GM21717 (cell line): ENCODE measurements at regions not wholly inside any gene's neighbourhood (a gene's known extent, or its start where the extent isn't known, plus 50 kb on each side); places are given as distances from the start of the nearest gene placed in this dataset.

Experiments
- ATAC-seq: cut with Tn5 transposase; IDR thresholded peaks from one replicate; pipeline ENCODE4 v1.9.1; 2021; ENCODE audit warnings: mild to moderate bottlenecking, moderate library complexity; ENCODE audit not compliant: unreplicated experiment

- no peak for ATAC-seq
Measured at GRCh38 chr12:91423693-91424050, 241.1 kb upstream of the DCN start.

DNA sequence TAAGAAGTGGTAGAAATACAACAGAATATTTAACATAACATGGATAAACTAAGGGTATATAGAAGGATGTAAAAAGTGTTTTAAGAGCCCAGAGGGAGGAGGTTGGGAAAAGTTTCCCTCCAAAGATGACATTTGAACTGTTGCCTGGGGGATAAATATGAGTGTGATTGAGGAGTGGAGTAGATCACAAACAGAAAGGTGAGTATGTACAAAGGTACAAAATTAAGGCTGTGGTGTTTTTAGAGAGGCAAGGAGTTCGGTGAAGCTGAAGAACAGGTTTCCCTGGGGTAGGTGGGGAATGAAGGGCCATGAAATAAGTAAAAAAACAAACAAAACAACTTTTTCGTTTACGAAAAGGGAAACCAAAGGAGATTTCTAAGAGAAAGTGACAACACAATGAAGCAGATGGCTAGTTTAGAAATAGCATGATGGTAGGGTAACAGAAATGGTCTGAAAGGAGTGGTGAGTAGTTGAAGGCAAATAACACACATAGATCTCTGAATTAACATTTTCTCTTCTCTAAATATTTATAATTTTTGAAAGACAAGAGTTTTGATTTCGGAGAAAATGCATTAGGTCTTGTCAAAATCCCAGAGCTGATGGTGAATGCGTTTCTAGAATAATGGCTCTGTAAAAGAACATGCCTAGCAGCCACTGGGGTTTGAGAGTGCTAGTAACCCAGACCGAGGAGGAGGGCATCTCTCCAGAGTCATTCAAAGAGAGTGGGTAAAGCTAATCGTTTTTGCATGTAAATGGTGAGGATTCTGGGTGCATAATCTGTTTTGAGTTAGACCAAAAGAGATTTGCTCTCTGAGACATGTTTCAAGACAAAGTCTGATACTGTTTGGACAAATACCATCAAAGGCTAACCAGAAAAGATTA lies 240.4 kb upstream of the DCN start:
- ATAC-seq = no peak

DNA sequence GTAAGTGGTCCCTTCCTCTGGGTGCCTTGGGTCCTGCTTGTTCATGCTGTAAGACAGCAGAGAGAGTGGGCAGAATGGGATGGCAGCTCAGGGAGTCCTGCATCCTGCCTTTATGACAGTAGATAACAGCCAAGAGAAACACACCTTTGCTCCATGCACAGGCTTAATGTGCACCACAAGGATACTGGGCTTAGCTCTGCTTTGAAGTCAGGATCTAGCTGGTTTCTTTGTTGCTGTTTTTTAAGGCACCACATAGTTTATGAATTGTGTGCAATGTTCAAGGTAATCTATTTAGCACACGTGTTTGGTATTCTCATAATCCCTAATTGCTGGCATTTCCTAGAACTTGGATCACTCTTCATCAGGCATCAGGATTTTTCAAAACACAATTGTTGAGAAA lies 239.5 kb upstream of the DCN start:
- no peak for ATAC-seq

DNA sequence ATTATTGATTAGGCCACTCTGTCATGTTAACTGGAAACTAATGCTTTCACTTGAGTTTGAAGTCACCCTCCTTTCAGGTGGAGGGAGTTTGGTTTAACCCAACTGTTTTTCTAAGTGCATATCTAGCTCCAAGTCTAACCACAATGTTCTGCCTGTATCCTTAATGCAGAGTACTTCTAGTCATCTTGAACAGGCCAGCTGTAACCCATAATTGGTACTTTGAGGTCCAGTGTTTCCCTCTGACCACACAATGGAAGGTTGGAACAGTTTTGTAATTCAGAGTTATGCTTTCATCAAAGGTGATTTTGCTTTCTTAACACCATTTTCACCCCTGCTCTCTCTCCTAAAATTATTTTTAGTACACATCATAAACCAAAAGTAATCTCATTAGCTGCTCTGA lies 237.2 kb upstream of the DCN start:
- no peak for ATAC-seq

DNA sequence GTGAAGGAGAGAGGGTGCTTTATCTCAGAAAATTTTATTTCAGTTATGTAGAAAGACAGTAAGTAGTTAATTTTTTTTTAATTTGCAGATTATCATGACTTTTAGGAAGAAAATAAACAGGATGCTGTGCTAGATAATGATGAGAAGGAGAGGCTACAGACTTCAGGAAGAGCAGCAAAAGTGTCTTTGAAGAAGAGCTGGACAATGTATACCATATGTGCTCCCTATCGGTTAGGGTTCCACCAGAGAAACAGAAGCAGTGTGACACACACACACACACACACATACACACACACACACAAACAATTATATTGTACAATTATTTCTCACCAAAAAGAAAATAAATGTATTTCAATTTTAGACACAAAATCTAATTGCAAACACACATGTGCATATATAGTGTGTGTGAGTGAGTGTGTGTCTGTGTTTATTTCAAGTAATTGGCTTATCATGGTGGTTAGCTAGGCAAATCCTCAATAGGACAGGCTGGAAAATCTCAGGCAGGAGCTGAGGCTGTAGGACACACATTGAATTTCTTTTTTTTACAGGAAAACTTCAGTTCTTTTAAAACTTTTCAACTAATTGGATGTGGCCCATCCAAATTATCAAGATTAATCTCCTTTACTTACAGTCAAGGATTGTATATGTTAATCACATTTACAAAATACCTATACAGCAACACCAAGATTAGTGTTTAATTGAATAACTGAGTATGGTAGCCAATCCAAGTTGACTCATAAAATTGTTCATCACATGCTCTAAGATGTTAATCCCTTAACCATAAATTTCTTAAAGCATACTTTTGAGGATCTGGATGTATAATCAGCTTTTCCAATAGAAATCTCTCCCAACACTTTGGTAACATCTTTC lies 235.8 kb upstream of the DCN start:
- ATAC-seq = no peak

DNA sequence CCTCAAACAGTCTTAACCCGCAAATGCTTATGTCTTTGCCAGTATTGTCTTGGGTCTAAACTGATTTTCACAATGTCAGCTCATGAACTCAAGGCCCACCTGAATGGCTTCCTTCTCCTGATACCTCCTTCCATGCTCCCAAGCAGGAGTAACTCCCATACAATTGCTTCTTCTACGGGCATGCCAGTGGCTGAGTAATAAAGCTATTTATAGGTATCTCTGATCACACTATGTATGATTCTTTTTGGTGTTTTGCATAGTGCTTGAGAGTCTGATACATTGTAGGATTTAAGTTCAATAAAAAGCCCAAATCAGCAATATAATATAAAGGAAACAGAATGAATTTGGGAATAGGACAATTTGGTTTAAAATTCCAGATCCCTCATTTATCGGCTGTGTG lies 235.0 kb upstream of the DCN start:
- ATAC-seq = no peak

DNA sequence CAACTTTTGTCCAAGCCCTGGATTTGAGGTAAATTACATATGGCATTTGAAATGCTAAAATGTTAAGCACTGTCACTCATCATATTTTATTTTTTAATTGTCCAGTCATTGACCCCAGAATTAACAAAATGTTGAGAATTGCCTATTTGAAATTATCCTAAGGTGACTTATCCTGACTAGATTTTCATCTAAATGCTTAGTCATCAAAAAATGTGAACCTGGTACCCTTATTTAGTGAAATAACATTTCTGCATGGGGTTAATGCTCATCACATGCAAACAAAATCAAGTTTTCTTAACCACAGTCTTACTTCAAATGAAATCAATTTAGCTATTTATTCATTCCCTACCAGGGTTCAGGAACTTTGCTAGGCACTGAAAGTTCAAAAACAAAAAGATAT lies 232.0 kb upstream of the DCN start:
- ATAC-seq = no peak

- no peak for ATAC-seq
Measured at GRCh38 chr12:91413581-91414546, 231.2 kb upstream of the DCN start.

DNA sequence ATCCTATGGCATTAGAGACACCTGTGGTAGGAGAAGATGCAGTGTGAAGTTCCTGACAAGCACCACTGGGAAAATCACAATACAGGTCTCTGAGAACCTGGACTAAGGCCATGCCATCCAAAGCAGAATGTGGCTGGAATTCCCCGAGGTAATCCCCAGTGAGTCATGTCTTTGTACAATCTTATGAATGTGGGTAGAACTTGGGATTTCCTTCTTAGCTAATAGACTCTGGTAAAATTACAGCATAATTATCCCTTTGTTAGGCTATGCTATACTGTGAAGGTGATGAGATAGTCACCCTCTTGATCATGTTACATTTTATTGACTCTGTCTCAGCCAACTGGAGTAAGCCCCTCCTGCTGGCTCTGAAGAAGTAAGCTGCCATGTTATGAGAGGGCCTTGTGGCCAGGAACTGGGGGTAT lies 224.3 kb upstream of the DCN start:
- peak; percentile 71 for ATAC-seq

- ATAC-seq = no peak
Measured at GRCh38 chr12:91404441-91404840, 221.8 kb upstream of the DCN start.

GRCh38 chr12:91401190-91401589 lies 218.6 kb upstream of the DCN start:
- no peak for ATAC-seq

DNA sequence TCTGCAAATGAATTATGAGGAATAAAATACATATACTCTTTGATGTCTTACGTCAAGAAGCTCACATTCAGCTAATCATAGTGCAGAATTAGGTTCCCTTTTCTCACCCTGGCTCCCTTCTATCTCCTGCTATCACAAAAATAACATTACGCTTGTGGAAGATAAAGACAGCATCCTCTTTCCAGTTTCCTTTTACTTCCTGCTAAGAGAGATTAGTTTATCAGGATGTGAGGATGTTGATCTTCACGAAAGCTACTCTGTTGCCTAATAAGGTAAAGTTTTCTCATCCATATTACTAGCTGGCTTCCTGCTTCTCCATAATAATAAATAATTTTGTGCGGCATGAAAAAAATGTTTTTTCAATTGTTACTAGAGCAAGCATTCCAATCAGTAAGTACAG lies 217.7 kb upstream of the DCN start:
- ATAC-seq = no peak

GRCh38 chr12:91397866-91398532 lies 215.4 kb upstream of the DCN start:
- ATAC-seq = no peak

GRCh38 chr12:91396293-91396692 lies 213.7 kb upstream of the DCN start:
- no peak for ATAC-seq

DNA sequence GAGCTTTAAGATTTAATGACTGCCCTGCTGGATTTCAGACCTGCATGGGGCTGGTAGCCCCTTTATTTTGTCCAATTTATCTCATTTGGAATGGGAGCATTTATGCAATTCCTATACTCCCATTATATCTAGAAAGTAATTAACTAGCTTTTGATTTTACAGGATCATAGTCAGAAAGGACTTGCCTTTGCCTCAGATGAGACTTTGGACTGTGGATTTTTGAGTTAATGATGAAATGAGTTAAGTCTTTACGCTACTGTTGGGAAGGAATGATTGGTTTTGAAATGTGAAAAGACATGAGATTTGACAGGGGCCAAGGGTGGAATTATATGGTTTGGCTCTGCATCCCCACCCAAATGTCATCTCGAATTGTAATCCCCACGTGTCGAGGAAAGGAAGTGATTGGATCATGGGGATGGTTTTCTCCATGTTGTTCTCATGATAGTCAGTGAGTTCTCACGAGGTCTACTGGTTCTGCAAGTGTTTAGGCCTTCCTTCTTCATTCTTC lies 213.1 kb upstream of the DCN start:
- no peak for ATAC-seq

DNA sequence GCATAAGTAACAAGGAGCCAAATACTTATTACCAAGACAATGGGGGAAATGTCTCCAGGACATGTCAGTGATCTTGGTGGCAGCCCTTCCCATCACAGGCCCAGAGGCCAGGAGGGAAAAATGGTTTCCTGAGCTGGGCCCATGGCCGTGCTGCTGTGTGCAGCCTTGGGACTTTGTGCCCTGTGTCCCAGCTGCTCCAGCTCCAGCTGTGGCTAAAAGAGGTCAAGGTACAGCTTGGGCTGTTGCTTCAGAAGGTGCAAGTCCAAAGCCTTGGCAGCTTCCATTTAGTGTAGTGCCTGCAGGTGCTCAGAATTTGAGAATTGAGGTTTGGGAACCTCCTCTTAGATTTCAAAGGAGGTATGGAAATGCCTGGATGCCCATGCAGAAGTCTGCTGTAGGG lies 212.3 kb upstream of the DCN start:
- no peak for ATAC-seq

GRCh38 chr12:91388573-91388972 lies 206.0 kb upstream of the DCN start:
- ATAC-seq = no peak

GRCh38 chr12:91387461-91388134 lies 205.0 kb upstream of the DCN start:
- ATAC-seq = no peak

DNA sequence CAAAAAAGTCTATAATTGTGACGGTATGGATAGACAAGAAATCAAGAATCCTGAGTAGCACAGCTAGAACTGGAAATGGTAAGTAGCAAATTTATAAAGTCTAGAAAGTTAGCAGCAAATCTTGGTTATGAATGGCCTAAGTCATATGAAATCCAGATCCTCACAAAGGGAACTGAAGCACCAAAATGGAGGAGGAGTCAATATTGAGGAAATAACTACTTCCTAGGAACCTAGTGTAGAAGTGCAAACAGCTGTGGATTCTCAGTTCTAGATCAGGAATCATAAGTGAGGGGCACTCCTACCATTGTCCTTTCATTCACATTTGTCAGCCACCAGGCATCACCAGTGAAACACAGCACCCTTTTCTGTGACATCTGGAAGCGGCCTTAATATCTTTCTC lies 202.2 kb upstream of the DCN start:
- ATAC-seq = no peak

DNA sequence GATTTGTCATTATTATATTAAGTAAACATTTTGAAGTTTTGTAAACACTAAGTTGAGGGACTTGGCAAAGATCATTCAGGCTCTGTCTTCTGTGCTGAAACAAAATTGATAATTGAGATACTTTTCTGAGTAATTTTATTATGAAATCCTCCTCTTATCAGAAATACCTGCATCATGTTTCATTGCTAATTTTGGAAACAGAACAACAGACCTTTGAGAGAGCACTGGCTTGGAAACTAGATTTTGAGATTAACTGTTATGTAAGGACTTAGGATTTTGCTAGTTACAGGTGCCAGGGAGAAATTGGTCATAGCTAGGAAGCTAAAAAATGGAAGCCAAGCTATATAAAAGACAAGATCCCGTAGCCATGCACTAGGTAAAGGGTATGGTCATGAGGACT lies 201.7 kb upstream of the DCN start:
- no peak for ATAC-seq
